CD4-positive, alpha-beta T cell treated with Interleukin-4 for 4 hours (primary cell): ENCODE measurements at regions not wholly inside any gene's neighbourhood (a gene's known extent, or its start where the extent isn't known, plus 50 kb on each side); places are given as distances from the start of the nearest gene placed in this dataset.
"Not testable (repeated sequence)": the region's sequence is repeated elsewhere in the genome, so short reads cannot be mapped to it uniquely, and the experiment has no call there.

Experiments
- DNase-seq: peaks from one replicate; pipeline ENCODE4 v3.0.0-alpha.2; 2020

GRCh38 chr2:122683018-122683417, 927.6 kb downstream of the TSN start:
- no peak for DNase-seq

- DNase-seq, result no peak
These were observed 937.1 kb downstream of the TSN start for GRCh38 chr2:122692400-122693083.

GRCh38 chr2:122697415-122697814, 942.0 kb downstream of the TSN start:
- DNase-seq, result no peak

GRCh38 chr2:122703676-122704075, 948.2 kb downstream of the TSN start:
- no peak for DNase-seq

GRCh38 chr2:122704109-122704563, 948.7 kb downstream of the TSN start:
- no peak for DNase-seq

- DNase-seq, result no peak
These were observed 950.3 kb downstream of the TSN start for GRCh38 chr2:122705746-122706145.

GRCh38 chr2:122706757-122707223, 951.3 kb downstream of the TSN start:
- DNase-seq, result no peak

- DNase-seq, result no peak
These were observed 951.9 kb downstream of the TSN start for GRCh38 chr2:122707224-122707824.

GRCh38 chr2:122710049-122710448, 954.6 kb downstream of the TSN start:
- no peak for DNase-seq

GRCh38 chr2:122713800-122714199, 958.3 kb downstream of the TSN start:
- DNase-seq, result no peak

- not testable (repeated sequence) for DNase-seq
These were observed 965.4 kb downstream of the TSN start for GRCh38 chr2:122720822-122721221.

- DNase-seq, result no peak
These were observed 979.4 kb downstream of the TSN start for GRCh38 chr2:122734766-122735424.

GRCh38 chr2:122736279-122736678, 980.8 kb downstream of the TSN start:
- DNase-seq, result no peak

- DNase-seq, result no peak
These were observed 982.1 kb downstream of the TSN start for GRCh38 chr2:122737429-122738077.

- DNase-seq, result no peak
These were observed 984.5 kb downstream of the TSN start for GRCh38 chr2:122739732-122740593.

GRCh38 chr2:122740594-122740948, 985.1 kb downstream of the TSN start:
- DNase-seq, result no peak

- DNase-seq, result no peak
These were observed 986.0 kb downstream of the TSN start for GRCh38 chr2:122741403-122741802.

GRCh38 chr2:122743021-122743675, 987.7 kb downstream of the TSN start:
- DNase-seq, result no peak

GRCh38 chr2:122745603-122746002, 990.2 kb downstream of the TSN start:
- no peak for DNase-seq

GRCh38 chr2:122747670-122748069, 992.2 kb downstream of the TSN start:
- DNase-seq, result no peak

- DNase-seq, result no peak
These were observed 993.1 kb downstream of the TSN start for GRCh38 chr2:122748552-122749011.

GRCh38 chr2:122749405-122749804, 994.0 kb downstream of the TSN start:
- DNase-seq, result no peak
